HG02938 (cell line): ENCODE measurements at regions not wholly inside any gene's neighbourhood (a gene's known extent, or its start where the extent isn't known, plus 50 kb on each side); places are given as distances from the start of the nearest gene placed in this dataset.

Source experiments
- ATAC-seq: cut with Tn5 transposase; IDR thresholded peaks from one replicate; pipeline ENCODE4 v1.9.1; 2021; ENCODE audit warnings: mild to moderate bottlenecking, moderate library complexity; ENCODE audit not compliant: unreplicated experiment

GRCh38 chr1:229817936-229818335, 191.9 kb downstream of the URB2 start:
- no peak for ATAC-seq

GRCh38 chr1:229819091-229819490, 193.0 kb downstream of the URB2 start:
- ATAC-seq = no peak

- no peak for ATAC-seq
Measured at GRCh38 chr1:229822026-229822425, 196.0 kb downstream of the URB2 start.

- no peak for ATAC-seq
Measured at GRCh38 chr1:229825042-229825441, 199.0 kb downstream of the URB2 start.

- ATAC-seq = no peak
Measured at GRCh38 chr1:229828461-229828860, 202.4 kb downstream of the URB2 start.

GRCh38 chr1:229832695-229833094, 206.6 kb downstream of the URB2 start:
- no peak for ATAC-seq

GRCh38 chr1:229834230-229834629, 208.2 kb downstream of the URB2 start:
- ATAC-seq = no peak

GRCh38 chr1:229835226-229835625, 209.2 kb downstream of the URB2 start:
- ATAC-seq = no peak

- no peak for ATAC-seq
Measured at GRCh38 chr1:229836324-229836723, 210.3 kb downstream of the URB2 start.

GRCh38 chr1:229838204-229838603, 212.2 kb downstream of the URB2 start:
- no peak for ATAC-seq

GRCh38 chr1:229839800-229840199, 213.8 kb downstream of the URB2 start:
- ATAC-seq = no peak

- no peak for ATAC-seq
Measured at GRCh38 chr1:229841230-229841629, 215.2 kb downstream of the URB2 start.

GRCh38 chr1:229842302-229843255, 216.5 kb downstream of the URB2 start:
- ATAC-seq = no peak

- no peak for ATAC-seq
Measured at GRCh38 chr1:229843627-229844238, 217.7 kb downstream of the URB2 start.

- no peak for ATAC-seq
Measured at GRCh38 chr1:229844675-229845074, 218.6 kb downstream of the URB2 start.

GRCh38 chr1:229845410-229846138, 219.5 kb downstream of the URB2 start:
- no peak for ATAC-seq

- ATAC-seq = no peak
Measured at GRCh38 chr1:229846351-229846750, 220.3 kb downstream of the URB2 start.

- no peak for ATAC-seq
Measured at GRCh38 chr1:229848752-229849677, 218.0 kb upstream of the GALNT2 start.

- ATAC-seq = no peak
Measured at GRCh38 chr1:229851511-229851910, 215.5 kb upstream of the GALNT2 start.

- no peak for ATAC-seq
Measured at GRCh38 chr1:229853751-229854150, 213.3 kb upstream of the GALNT2 start.
